A549 (cell line): ENCODE measurements at regions not wholly inside any gene's neighbourhood (a gene's known extent, or its start where the extent isn't known, plus 50 kb on each side); places are given as distances from the start of the nearest gene placed in this dataset.

ENCODE experiments used
- ATAC-seq, 2 experiments: fragments of 200-7000 bp in 1 of 2; fragments of >200 bp in 1 of 2; cut with Nextera tagmentation in 1 of 2; cut with Tn5 transposase in 1 of 2; 3 replicates each; pipeline versions ENCODE4 v1.8.0 to v1.9.1; 2018 to 2020; ENCODE audit warnings: mild to moderate bottlenecking in 1 of 2, moderate library complexity in 1 of 2
- CTCF ChIA-PET: fragments of 300-600 bp; sonication (Branson Sonifier 250); formaldehyde crosslinking; extraction: SDS; loops from one replicate; lab custom pipeline; 2021; ENCODE audit warnings: antibody characterized with exemption, inconsistent platforms; lab: Yijun Ruan, JAX
- POLR2A ChIA-PET: fragments of 350-600 bp; formaldehyde crosslinking; extraction: SDS; loops from one replicate; lab custom pipeline; 2021; ENCODE audit warnings: antibody characterized with exemption, inconsistent platforms; lab: Yijun Ruan, JAX
- DNase-seq, 2 experiments: peaks; one replicate each; pipeline versions ENCODE4 v3.0.0 to v3.0.0-alpha.2; 2011 to 2016; ENCODE audit warnings: low read depth in 1 of 2, low spot score in 1 of 2
- FAIRE-seq: peaks from 2 replicates; lab custom pipeline; 2011; peaks lifted over from hg19 to GRCh38; lab: Jason Lieb, UNC
- H3K27ac ChIP-seq, 2 experiments: fragments of >200 bp; sonication (Bioruptor Twin); formaldehyde crosslinking; 3 replicates each; pipeline ENCODE4 v1.5.1; 2016 to 2017
- H3K4me1 ChIP-seq: fragments of >200 bp; sonication (Bioruptor Twin); formaldehyde crosslinking; 3 replicates; pipeline ENCODE4 v1.6.1; 2016
- H3K4me2 ChIP-seq: fragments of >200 bp; sonication (Bioruptor Twin); formaldehyde crosslinking; 3 replicates; pipeline ENCODE4 v1.6.1; 2016
- H3K4me3 ChIP-seq: fragments of >200 bp; sonication (Bioruptor Twin); formaldehyde crosslinking; 3 replicates; pipeline ENCODE4 v1.5.1; 2016
- H3K9me3 ChIP-seq: fragments of >200 bp; sonication (Bioruptor Twin); formaldehyde crosslinking; 3 replicates; pipeline ENCODE4 v1.6.1; 2016
- CBX8 ChIP-seq: fragments of 200-600 bp; sonication (generic); IDR thresholded peaks from 2 replicates; pipeline ENCODE4 v1.6.1; 2016
- CHD2 ChIP-seq: fragments of 150-350 bp; IDR thresholded peaks from 2 replicates; pipeline ENCODE4 v1.6.1; 2014; ENCODE audit warnings: low read length; ENCODE audit not compliant: partially characterized antibody
- CHD4 ChIP-seq: fragments of 200-600 bp; sonication (generic); IDR thresholded peaks from 2 replicates; pipeline ENCODE4 v1.6.1; 2016; ENCODE audit warnings: antibody characterized with exemption, mild to moderate bottlenecking, borderline replicate concordance
- EHF ChIP-seq: fragments of 250-450 bp; sonication (Bioruptor Pico); IDR thresholded peaks from 2 replicates; pipeline ENCODE4 v1.5.0; 2020; ENCODE audit warnings: mild to moderate bottlenecking
- EHMT2 ChIP-seq: fragments of 200-600 bp; sonication (generic); IDR thresholded peaks from 2 replicates; pipeline ENCODE4 v1.6.1; 2016; ENCODE audit warnings: antibody characterized with exemption, low read depth, mild to moderate bottlenecking, moderate library complexity
- ESRRA ChIP-seq: fragments of 150-350 bp; IDR thresholded peaks from 2 replicates; pipeline ENCODE4 v1.6.1; 2014; ENCODE audit warnings: mild to moderate bottlenecking, low read length, borderline replicate concordance
- FOXS1 ChIP-seq: fragments of 250-450 bp; sonication (Bioruptor Pico); IDR thresholded peaks from 2 replicates; pipeline ENCODE4 v1.5.0; 2020; ENCODE audit warnings: mild to moderate bottlenecking, moderate library complexity
- HES2 ChIP-seq: fragments of >200 bp; sonication (Bioruptor Twin); formaldehyde crosslinking; IDR thresholded peaks from 2 replicates; pipeline ENCODE4 v1.6.1; 2016
- HOXB13 ChIP-seq: fragments of 250-450 bp; sonication (Bioruptor Pico); IDR thresholded peaks from 2 replicates; pipeline ENCODE4 v1.5.0; 2020; ENCODE audit warnings: low read depth, mild to moderate bottlenecking, moderate library complexity
- JUNB ChIP-seq: fragments of >200 bp; sonication (Bioruptor Twin); formaldehyde crosslinking; IDR thresholded peaks from 2 replicates; pipeline ENCODE4 v1.6.1; 2016
- KDM1A ChIP-seq: fragments of 200-600 bp; sonication (generic); IDR thresholded peaks from 2 replicates; pipeline ENCODE4 v1.6.1; 2016; ENCODE audit warnings: low read depth, mild to moderate bottlenecking
- MAFK ChIP-seq: fragments of 450-650 bp; IDR thresholded peaks from 2 replicates; pipeline ENCODE4 v1.6.1; 2014; ENCODE audit not compliant: partially characterized antibody
- MAX ChIP-seq: IDR thresholded peaks from 2 replicates; pipeline ENCODE4 v1.6.1; 2012
- MAZ ChIP-seq: fragments of 150-350 bp; IDR thresholded peaks from 2 replicates; pipeline ENCODE4 v1.6.1; 2014; ENCODE audit warnings: antibody characterized with exemption, low read depth, low read length, borderline replicate concordance
- NFE2L2 ChIP-seq: fragments of 150-350 bp; conservative IDR thresholded peaks from 2 replicates; pipeline ENCODE4 v1.6.1; 2014; ENCODE audit warnings: low read length
- NR3C1 ChIP-seq: fragments of >200 bp; sonication (Bioruptor Twin); formaldehyde crosslinking; IDR thresholded peaks from 3 replicates; pipeline ENCODE4 v1.6.1; 2017
- PBX3 ChIP-seq: IDR thresholded peaks from 2 replicates; pipeline ENCODE4 v1.6.1; 2012
- PHF8 ChIP-seq: fragments of 200-600 bp; sonication (generic); IDR thresholded peaks from 2 replicates; pipeline ENCODE4 v1.6.1; 2016; ENCODE audit warnings: low read depth, mild to moderate bottlenecking, antibody characterized with exemption, moderate library complexity, borderline replicate concordance
- POLR2A ChIP-seq: IDR thresholded peaks from 2 replicates; pipeline ENCODE4 v1.6.1; 2012; ENCODE audit warnings: mild to moderate bottlenecking, low read length
- RCOR1 ChIP-seq: fragments of 150-350 bp; IDR thresholded peaks from 2 replicates; pipeline ENCODE4 v1.6.1; 2014; ENCODE audit warnings: antibody characterized with exemption, low read length, low read depth
- RNF2 ChIP-seq: fragments of 200-600 bp; sonication (generic); IDR thresholded peaks from 2 replicates; pipeline ENCODE4 v1.6.1; 2016; ENCODE audit warnings: low read depth, mild to moderate bottlenecking, antibody characterized with exemption, moderate library complexity, borderline replicate concordance
- SMC3 ChIP-seq: fragments of >200 bp; sonication (Bioruptor Twin); formaldehyde crosslinking; IDR thresholded peaks from 3 replicates; pipeline ENCODE4 v1.6.1; 2018; ENCODE audit warnings: inconsistent platforms
- TFCP2L1 ChIP-seq: fragments of 250-450 bp; sonication (Bioruptor Pico); IDR thresholded peaks from 2 replicates; pipeline ENCODE4 v1.5.0; 2021; ENCODE audit warnings: mild to moderate bottlenecking
- TP53 ChIP-seq: fragments of 250-450 bp; sonication (Bioruptor Pico); IDR thresholded peaks from 2 replicates; pipeline ENCODE4 v1.5.0; 2021; ENCODE audit warnings: mild to moderate bottlenecking, moderate library complexity
- ZNF302 ChIP-seq: fragments of 250-450 bp; sonication (Bioruptor Pico); IDR thresholded peaks from 2 replicates; pipeline ENCODE4 v1.9.0; 2021; ENCODE audit warnings: inconsistent platforms, mild to moderate bottlenecking, moderate library complexity
- ZSCAN20 ChIP-seq: fragments of 250-450 bp; sonication (Bioruptor Pico); IDR thresholded peaks from 2 replicates; pipeline ENCODE4 v1.8.0; 2022; ENCODE audit warnings: mild to moderate bottlenecking, moderate library complexity
- WGBS: methylation state at CpG from one replicate; pipeline ENCODE4 v1.1.6; 2017; ENCODE audit errors: missing lambda C conversion rate; 5-methylcytosine and 5-hydroxymethylcytosine counted together
- TF ChIP-seq, protein P1 (sequence below): IDR thresholded peaks from 2 replicates; pipeline ENCODE4 v1.6.1; 2012; ENCODE audit warnings: low read depth, borderline replicate concordance
- TF ChIP-seq, protein P2 (sequence below): fragments of >200 bp; sonication (Bioruptor Twin); formaldehyde crosslinking; IDR thresholded peaks from 3 replicates; pipeline ENCODE4 v1.6.1; 2016

DNA sequence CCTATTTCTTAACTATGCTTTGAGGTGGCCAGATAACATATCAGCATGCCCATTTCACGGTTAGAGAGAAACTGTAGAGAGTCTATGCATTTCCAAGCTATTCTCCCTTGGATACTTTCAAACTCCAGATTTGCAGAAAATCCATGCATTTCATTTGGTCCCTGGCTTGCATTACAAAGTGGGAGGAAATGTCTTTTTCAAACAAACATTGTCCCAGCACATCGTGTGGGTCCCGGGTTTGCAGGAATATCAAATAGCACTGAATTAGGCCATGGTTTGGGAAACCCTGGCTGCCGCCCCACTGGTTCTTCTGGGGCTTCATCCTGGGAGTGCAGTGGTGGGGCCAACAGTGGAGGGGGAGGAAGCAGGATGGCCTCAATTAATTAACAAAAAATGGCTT, 171.9 kb downstream of the IRX5 start:
- Histone ChIP-seq H3K9me3 (no peaks in the 10 kb centered on the region), H3K27ac (no peak overlapping the region), H3K4me2 (no peak overlapping the region), H3K4me3 (no peak overlapping the region), H3K4me1 (no peaks in the 10 kb centered on the region)
- FAIRE-seq = no peak
- ChIA-PET CTCF (no interaction called here), POLR2A (no interaction called here)
- ATAC-seq = no peak
- 22% methylated on average over 4 of the region's 4 CpGs for WGBS
- TF ChIP-seq ESRRA (no peak), RNF2 (no peak), ZNF302 (no peak), JUNB (no peak), KDM1A (no peak), NFE2L2 (no peak), FOXS1 (no peak), MAX (no peak), HOXB13 (CRISPR knock-in tag) (no peak), RCOR1 (no peak), TP53 (no peak), EHF (CRISPR knock-in tag) (no peak), MAFK (no peak), NR3C1 (no peak), CHD2 (no peak)
- TF ChIP-seq, protein P1, sequence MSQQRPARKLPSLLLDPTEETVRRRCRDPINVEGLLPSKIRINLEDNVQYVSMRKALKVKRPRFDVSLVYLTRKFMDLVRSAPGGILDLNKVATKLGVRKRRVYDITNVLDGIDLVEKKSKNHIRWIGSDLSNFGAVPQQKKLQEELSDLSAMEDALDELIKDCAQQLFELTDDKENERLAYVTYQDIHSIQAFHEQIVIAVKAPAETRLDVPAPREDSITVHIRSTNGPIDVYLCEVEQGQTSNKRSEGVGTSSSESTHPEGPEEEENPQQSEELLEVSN = no peak
- TF ChIP-seq, protein P2, sequence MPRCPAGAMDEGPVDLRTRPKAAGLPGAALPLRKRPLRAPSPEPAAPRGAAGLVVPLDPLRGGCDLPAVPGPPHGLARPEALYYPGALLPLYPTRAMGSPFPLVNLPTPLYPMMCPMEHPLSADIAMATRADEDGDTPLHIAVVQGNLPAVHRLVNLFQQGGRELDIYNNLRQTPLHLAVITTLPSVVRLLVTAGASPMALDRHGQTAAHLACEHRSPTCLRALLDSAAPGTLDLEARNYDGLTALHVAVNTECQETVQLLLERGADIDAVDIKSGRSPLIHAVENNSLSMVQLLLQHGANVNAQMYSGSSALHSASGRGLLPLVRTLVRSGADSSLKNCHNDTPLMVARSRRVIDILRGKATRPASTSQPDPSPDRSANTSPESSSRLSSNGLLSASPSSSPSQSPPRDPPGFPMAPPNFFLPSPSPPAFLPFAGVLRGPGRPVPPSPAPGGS = no peak
- no peak for DNase-seq

DNA sequence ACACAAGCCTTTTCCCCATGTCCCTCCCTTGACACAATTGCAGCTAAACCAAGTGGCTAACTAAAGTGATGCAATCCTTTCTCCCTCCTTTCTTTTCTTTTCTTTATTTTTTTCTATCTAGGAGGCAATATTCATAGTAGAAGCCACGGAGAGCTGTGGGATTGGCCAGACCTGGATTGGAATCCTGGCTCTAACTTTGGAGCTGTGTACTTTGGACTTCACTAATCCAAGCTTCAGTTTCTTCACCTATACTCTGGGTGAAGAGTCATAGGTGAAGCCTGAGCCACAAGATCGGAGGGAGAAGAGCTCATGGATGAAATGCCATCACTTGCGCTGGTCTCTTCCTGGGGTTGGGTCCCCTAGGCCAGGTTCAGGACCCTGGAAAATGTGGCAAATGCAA, 177.2 kb downstream of the IRX5 start:
- Histone ChIP-seq H3K4me1 (no peaks in the 10 kb centered on the region), H3K9me3 (no peaks in the 10 kb centered on the region), H3K4me3 (no peak overlapping the region), H3K27ac (no peak overlapping the region), H3K4me2 (no peak overlapping the region)
- no peak for ATAC-seq
- no peak for FAIRE-seq
- ChIA-PET CTCF (interaction anchor here (1.1 kb wide), 1 partner anchor 107 kb away, joined by 3 read pairs; no protein-coding TSS in a partner anchor), POLR2A (no interaction called here)
- no peak for TF ChIP-seq MAFK
- TF ChIP-seq TFCP2L1 (CRISPR knock-in tag) = no peak
- no peak for TF ChIP-seq ZSCAN20 (CRISPR knock-in tag)
- TF ChIP-seq HES2 = no peak
- TF ChIP-seq PBX3 = no peak
- no peak for TF ChIP-seq PHF8
- TF ChIP-seq CHD2 = no peak
- no peak for TF ChIP-seq MAZ
- TF ChIP-seq POLR2A = no peak
- TF ChIP-seq ESRRA = no peak
- no peak for TF ChIP-seq CHD4
- TF ChIP-seq CBX8 = no peak
- TF ChIP-seq EHMT2 = no peak
- no peak for TF ChIP-seq SMC3
- no peak for DNase-seq
- WGBS = 28% methylated on average over 3 of the region's 3 CpGs
